HepG2 (cell line): ENCODE measurements at regions not wholly inside any gene's neighbourhood (a gene's known extent, or its start where the extent isn't known, plus 50 kb on each side); places are given as distances from the start of the nearest gene placed in this dataset.
A peak's percentile ranks its signal among the peaks of the same experiment; 100 is the strongest.

Source experiments
- CBX1 ChIP-seq: IDR thresholded peaks from one replicate; pipeline ENCODE4 v1.6.1; 2016; ENCODE audit warnings: antibody characterized with exemption, low read depth
- DRAP1 ChIP-seq: IDR thresholded peaks from 2 replicates; pipeline ENCODE4 v1.6.1; 2016; ENCODE audit warnings: missing genetic modification reagents, missing compliant biosample characterization
- FIP1L1 ChIP-seq: fragments of 200-400 bp; formaldehyde crosslinking; IDR thresholded peaks from 2 replicates; pipeline ENCODE4 v1.6.1; 2018; ENCODE audit warnings: low read depth, mild to moderate bottlenecking, low read length, moderate library complexity, borderline replicate concordance; ENCODE audit not compliant: insufficient read depth
- FOXA3 ChIP-seq: IDR thresholded peaks from 2 replicates; pipeline ENCODE4 v1.6.1; 2016; ENCODE audit warnings: missing genetic modification reagents, missing compliant biosample characterization
- GATAD2A ChIP-seq: IDR thresholded peaks from 2 replicates; pipeline ENCODE4 v1.6.1; 2016
- GPBP1L1 ChIP-seq: sonication (generic); formaldehyde crosslinking; IDR thresholded peaks from 2 replicates; pipeline ENCODE4 v1.5.0; 2020; ENCODE audit warnings: mild to moderate bottlenecking, missing genetic modification reagents
- HDAC2 ChIP-seq: sonication (generic); formaldehyde crosslinking; IDR thresholded peaks from 2 replicates; pipeline ENCODE4 v1.4.0; 2020; ENCODE audit warnings: missing genetic modification reagents
- HHEX ChIP-seq: IDR thresholded peaks from 2 replicates; pipeline ENCODE4 v1.6.1; 2016; ENCODE audit warnings: control low read depth
- HOXA9 ChIP-seq: sonication (generic); formaldehyde crosslinking; IDR thresholded peaks from 2 replicates; pipeline ENCODE4 v1.8.1; 2022; ENCODE audit warnings: missing genetic modification reagents, mild to moderate bottlenecking, moderate library complexity, borderline replicate concordance
- KLF15 ChIP-seq: sonication (generic); formaldehyde crosslinking; IDR thresholded peaks from 2 replicates; pipeline ENCODE4 v1.8.1; 2023; ENCODE audit warnings: borderline replicate concordance, mild to moderate bottlenecking, inconsistent platforms, missing genetic modification reagents, mixed read lengths
- MATR3 ChIP-seq: sonication (generic); formaldehyde crosslinking; IDR thresholded peaks from 2 replicates; pipeline ENCODE4 v1.4.0; 2020; ENCODE audit warnings: missing genetic modification reagents
- MED13 ChIP-seq: sonication (generic); formaldehyde crosslinking; IDR thresholded peaks from 2 replicates; pipeline ENCODE4 v1.5.0; 2020; ENCODE audit warnings: missing genetic modification reagents
- NFIB ChIP-seq: sonication (generic); formaldehyde crosslinking; IDR thresholded peaks from 2 replicates; pipeline ENCODE4 v1.9.0; 2021; ENCODE audit warnings: missing genetic modification reagents, mild to moderate bottlenecking, borderline replicate concordance
- NFIC ChIP-seq: IDR thresholded peaks from 2 replicates; pipeline ENCODE4 v1.6.1; 2012; ENCODE audit warnings: mild to moderate bottlenecking, low read length, inconsistent platforms
- NFKBIZ ChIP-seq: IDR thresholded peaks from 2 replicates; pipeline ENCODE4 v1.6.1; 2018; ENCODE audit warnings: missing genetic modification reagents, missing compliant biosample characterization
- PRDM15 ChIP-seq: sonication (generic); formaldehyde crosslinking; IDR thresholded peaks from 2 replicates; pipeline ENCODE4 v1.4.0; 2020; ENCODE audit warnings: missing genetic modification reagents
- RBM39 ChIP-seq: fragments of 200-400 bp; formaldehyde crosslinking; IDR thresholded peaks from one replicate; pipeline ENCODE4 v1.6.1; 2018; ENCODE audit warnings: antibody characterized with exemption, mild to moderate bottlenecking, low read depth, low read length; ENCODE audit not compliant: poor library complexity, severe bottlenecking
- SMAD1 ChIP-seq: sonication (generic); formaldehyde crosslinking; IDR thresholded peaks from 2 replicates; pipeline ENCODE4 v1.4.0; 2020; ENCODE audit warnings: missing genetic modification reagents, low read depth, mild to moderate bottlenecking, borderline replicate concordance
- TAF15 ChIP-seq: fragments of 200-400 bp; formaldehyde crosslinking; IDR thresholded peaks from one replicate; pipeline ENCODE4 v1.6.1; 2018; ENCODE audit warnings: mild to moderate bottlenecking, low read depth, low read length; ENCODE audit not compliant: poor library complexity, severe bottlenecking
- TOPORS ChIP-seq: sonication (generic); formaldehyde crosslinking; IDR thresholded peaks from 2 replicates; pipeline ENCODE4 v1.8.0; 2023; ENCODE audit warnings: mild to moderate bottlenecking, missing genetic modification reagents
- XBP1 ChIP-seq: sonication (generic); formaldehyde crosslinking; IDR thresholded peaks from 2 replicates; pipeline ENCODE4 v1.5.0; 2020; ENCODE audit warnings: missing genetic modification reagents
- ZNF124 ChIP-seq: sonication (generic); formaldehyde crosslinking; IDR thresholded peaks from 2 replicates; pipeline ENCODE4 v1.4.0; 2020; ENCODE audit warnings: missing genetic modification reagents
- ZNF234 ChIP-seq: sonication (generic); formaldehyde crosslinking; conservative IDR thresholded peaks from 2 replicates; pipeline ENCODE4 v1.5.1; 2020; ENCODE audit warnings: mild to moderate bottlenecking, missing genetic modification reagents
- ZNF580 ChIP-seq: IDR thresholded peaks from 2 replicates; pipeline ENCODE4 v1.6.1; 2016; ENCODE audit warnings: low read depth, borderline replicate concordance

- TF ChIP-seq PRDM15 (CRISPR knock-in tag) (no peak), ZNF124 (0 out of 2 replicates have a peak, but pooled peaks have one; percentile 27), HDAC2 (peak; percentile 96), ZNF580 (CRISPR knock-in tag) (peak; percentile 47; the same call in 1 of the 2 replicates), ZNF234 (CRISPR knock-in tag) (no peak), MED13 (no peak), TOPORS (CRISPR knock-in tag) (0 out of 2 replicates have a peak, but pooled peaks have one; percentile 49), NFIC (no peak), GPBP1L1 (CRISPR knock-in tag) (no peak), DRAP1 (peak; percentile 40; the same call in 1 of the 2 replicates), GATAD2A (peak; percentile 86), RBM39 (no peak), SMAD1 (no peak), KLF15 (CRISPR knock-in tag) (no peak), HOXA9 (no peak), FIP1L1 (no peak), CBX1 (no peak), TAF15 (no peak), FOXA3 (CRISPR knock-in tag) (peak; percentile 74), NFIB (CRISPR knock-in tag) (no peak), NFKBIZ (CRISPR knock-in tag) (no peak), XBP1 (CRISPR knock-in tag) (no peak), HHEX (peak; percentile 66; the same call in 1 of the 2 replicates), MATR3 (no peak)
These were observed 61.9 kb upstream of the GPBP1 start (continued) for GRCh38 chr5:57111993-57112392.
